Skeletal muscle cell (primary cell): ENCODE measurements at regions not wholly inside any gene's neighbourhood (a gene's known extent, or its start where the extent isn't known, plus 50 kb on each side); places are given as distances from the start of the nearest gene placed in this dataset.
"Not testable (repeated sequence)": the region's sequence is repeated elsewhere in the genome, so short reads cannot be mapped to it uniquely, and the experiment has no call there.

ENCODE experiments used
- DNase-seq: peaks from one replicate; pipeline ENCODE4 v3.0.0-alpha.2; 2010; ENCODE audit warnings: low read depth
- H3K4me3 ChIP-seq: 2 replicates; pipeline ENCODE4 v1.5.1; 2011; ENCODE audit warnings: low read depth, mild to moderate bottlenecking, control low read depth, low read length, moderate library complexity

GRCh38 chr7:90007001-90007654 is 147.1 kb upstream of the STEAP1 start:
- no peak overlapping the region for H3K4me3 ChIP-seq
- no peak for DNase-seq

GRCh38 chr7:90007831-90008230 is 146.4 kb upstream of the STEAP1 start:
- H3K4me3 ChIP-seq: no peak overlapping the region
- DNase-seq: no peak

- no peak for DNase-seq
- H3K4me3 ChIP-seq: no peak overlapping the region
Measured at GRCh38 chr7:90022213-90022612, 132.1 kb upstream of the STEAP1 start.

GRCh38 chr7:90025771-90026170 is 128.5 kb upstream of the STEAP1 start:
- no peak for DNase-seq

DNA sequence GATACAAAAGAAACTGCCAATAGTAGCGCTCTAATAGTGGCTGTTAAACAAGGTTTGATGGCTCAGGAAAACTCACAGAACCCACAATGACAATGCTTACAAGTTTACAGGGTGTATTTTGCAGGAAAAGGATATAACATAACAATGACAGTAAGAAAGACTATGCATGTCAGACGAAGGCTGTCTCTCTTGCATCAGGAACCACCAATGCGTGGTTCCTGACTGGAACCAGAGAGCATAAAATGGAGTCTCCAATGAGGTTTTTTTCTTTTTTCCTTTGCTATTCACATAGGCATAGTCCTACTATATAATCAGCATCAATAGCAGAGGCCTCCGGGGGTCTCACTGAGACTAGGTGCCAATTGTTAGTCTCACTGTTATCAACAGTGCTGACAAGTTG is 120.4 kb upstream of the STEAP1 start:
- no peak for DNase-seq
- H3K4me3 ChIP-seq: no peak overlapping the region

More at GRCh38 chr7:90025771-90026170, 128.5 kb upstream of the STEAP1 start:
- no peak overlapping the region for H3K4me3 ChIP-seq

- DNase-seq: no peak
Measured at GRCh38 chr7:90053094-90053493, 101.2 kb upstream of the STEAP1 start.

DNA sequence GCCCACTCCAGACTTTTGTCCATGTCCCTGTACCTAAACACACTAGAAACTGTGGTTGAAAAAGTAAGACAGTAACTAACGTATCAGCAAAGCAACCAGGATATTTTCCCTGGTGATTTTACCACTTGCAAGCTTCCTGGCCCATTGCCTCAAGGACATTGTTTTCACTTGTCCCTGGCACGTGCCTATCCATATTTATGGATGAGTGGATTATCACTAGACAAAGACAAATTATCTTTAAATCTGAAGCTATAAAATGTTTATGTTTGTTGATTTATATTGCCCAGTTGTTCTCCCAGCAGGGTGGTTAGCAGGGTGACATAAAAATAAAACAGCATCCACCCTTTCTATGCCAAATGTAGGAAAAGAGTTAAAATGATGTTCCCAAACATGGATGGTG is 93.2 kb upstream of the STEAP1 start:
- H3K4me3 ChIP-seq: no peak overlapping the region
- DNase-seq: no peak

More at GRCh38 chr7:90053094-90053493, 101.2 kb upstream of the STEAP1 start:
- H3K4me3 ChIP-seq: no peak overlapping the region

DNA sequence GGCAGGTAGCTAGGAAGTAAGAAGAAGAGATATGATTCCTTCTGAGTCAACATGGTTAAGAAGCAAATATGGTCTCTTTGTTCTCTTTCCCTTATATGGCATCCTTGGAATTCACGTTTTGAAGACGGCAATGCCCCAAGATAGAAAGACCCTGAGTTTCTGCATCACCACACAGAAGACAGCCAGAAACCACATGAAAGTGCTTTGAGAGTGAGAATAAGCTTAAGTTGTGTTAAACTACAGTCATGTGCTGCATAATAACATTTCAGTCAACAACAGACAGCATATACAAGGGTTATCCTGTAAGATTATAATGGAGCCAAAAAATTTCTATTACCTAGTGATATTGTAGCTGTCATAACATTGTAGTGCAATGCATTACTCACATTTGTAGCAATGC is 89.9 kb upstream of the STEAP1 start:
- no peak for DNase-seq
- no peak overlapping the region for H3K4me3 ChIP-seq

DNA sequence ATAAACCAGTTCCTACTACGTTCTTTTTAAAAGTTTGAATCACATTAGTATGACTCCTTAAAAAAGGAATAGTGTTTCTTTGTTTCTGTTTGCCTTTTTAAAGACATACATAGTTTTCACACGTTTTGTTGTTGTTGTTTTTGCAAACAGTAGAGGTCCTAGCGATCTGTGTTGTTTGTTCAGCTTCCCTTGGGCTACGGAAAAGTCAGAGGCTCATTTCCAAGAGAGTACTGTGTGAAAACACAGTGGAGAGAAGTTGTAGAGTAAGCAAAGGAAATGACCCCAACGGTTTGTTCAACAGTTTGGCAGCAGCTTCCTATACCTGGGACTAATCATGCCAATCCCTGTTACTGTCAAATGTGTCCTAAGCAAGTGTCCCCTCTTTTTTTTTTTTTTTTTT is 87.1 kb upstream of the STEAP1 start:
- no peak for DNase-seq
- no peak overlapping the region for H3K4me3 ChIP-seq

DNA sequence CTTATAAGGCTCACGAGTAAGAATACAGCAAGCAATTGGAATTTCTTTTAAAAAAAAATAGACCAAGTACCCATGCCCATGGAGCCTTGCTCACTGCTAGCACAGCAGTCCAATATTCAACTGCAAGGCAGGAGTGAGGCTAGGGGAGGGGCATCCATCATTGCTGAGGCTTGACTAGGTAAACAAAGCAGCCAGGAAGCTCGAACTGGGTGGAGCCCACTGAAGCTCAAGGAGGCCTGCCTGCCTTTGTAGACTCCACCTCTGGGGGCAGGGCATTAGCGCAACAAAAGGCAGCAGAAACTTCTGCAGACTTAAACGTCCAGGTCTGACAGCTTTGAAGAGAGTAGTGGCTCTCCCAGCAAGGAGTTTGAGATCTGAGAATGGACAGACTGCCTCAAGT is 84.0 kb upstream of the STEAP1 start:
- not testable (repeated sequence) for H3K4me3 ChIP-seq, DNase-seq

- H3K4me3 ChIP-seq: no peak overlapping the region
- DNase-seq: no peak
Measured at GRCh38 chr7:90078921-90079320, 75.3 kb upstream of the STEAP1 start.

GRCh38 chr7:90081621-90082020 is 72.6 kb upstream of the STEAP1 start:
- DNase-seq: no peak
- no peak overlapping the region for H3K4me3 ChIP-seq

- no peak overlapping the region for H3K4me3 ChIP-seq
- no peak for DNase-seq
Measured at GRCh38 chr7:90092506-90092905, 61.8 kb upstream of the STEAP1 start.

GRCh38 chr7:90094030-90094429 is 60.2 kb upstream of the STEAP1 start:
- H3K4me3 ChIP-seq: no peak overlapping the region
- no peak for DNase-seq
